NT2/D1 (cell line): ENCODE measurements at regions not wholly inside any gene's neighbourhood (a gene's known extent, or its start where the extent isn't known, plus 50 kb on each side); places are given as distances from the start of the nearest gene placed in this dataset.

Experiments used
- DNase-seq: peaks from one replicate; pipeline ENCODE4 v3.0.0-alpha.2; 2011; ENCODE audit warnings: low read depth, low spot score
- H3K27me3 ChIP-seq: 2 replicates; pipeline ENCODE4 v1.6.0; 2011; ENCODE audit warnings: mild to moderate bottlenecking; ENCODE audit not compliant: insufficient read length, insufficient read depth
- H3K36me3 ChIP-seq: 2 replicates; pipeline ENCODE4 v1.6.1; 2011; ENCODE audit warnings: mild to moderate bottlenecking, low read length, mixed read lengths; ENCODE audit not compliant: insufficient read depth, insufficient read length
- H3K4me1 ChIP-seq: 2 replicates; pipeline ENCODE4 v1.5.1; 2011; ENCODE audit not compliant: insufficient read depth, insufficient read length
- H3K4me3 ChIP-seq: 2 replicates; pipeline ENCODE4 v1.5.1; 2011; ENCODE audit warnings: low read depth; ENCODE audit not compliant: insufficient read length
- H3K9ac ChIP-seq: 2 replicates; pipeline ENCODE4 v1.6.0; 2011; ENCODE audit warnings: low read depth; ENCODE audit not compliant: insufficient read length
- H3K9me3 ChIP-seq: 2 replicates; pipeline ENCODE4 v1.5.1; 2011; ENCODE audit warnings: mild to moderate bottlenecking, low read length; ENCODE audit not compliant: insufficient read depth
- SUZ12 ChIP-seq: IDR thresholded peaks from 2 replicates; pipeline ENCODE4 v1.6.1; 2011; ENCODE audit not compliant: insufficient read length, insufficient read depth; ENCODE audit errors: extremely low read depth
- YY1 ChIP-seq: IDR thresholded peaks from 2 replicates; pipeline ENCODE4 v1.6.1; 2011; ENCODE audit not compliant: insufficient read length, insufficient read depth
- ZNF274 ChIP-seq: IDR thresholded peaks from 2 replicates; pipeline ENCODE4 v1.6.1; 2011; ENCODE audit warnings: mild to moderate bottlenecking, low read depth, low read length

DNA sequence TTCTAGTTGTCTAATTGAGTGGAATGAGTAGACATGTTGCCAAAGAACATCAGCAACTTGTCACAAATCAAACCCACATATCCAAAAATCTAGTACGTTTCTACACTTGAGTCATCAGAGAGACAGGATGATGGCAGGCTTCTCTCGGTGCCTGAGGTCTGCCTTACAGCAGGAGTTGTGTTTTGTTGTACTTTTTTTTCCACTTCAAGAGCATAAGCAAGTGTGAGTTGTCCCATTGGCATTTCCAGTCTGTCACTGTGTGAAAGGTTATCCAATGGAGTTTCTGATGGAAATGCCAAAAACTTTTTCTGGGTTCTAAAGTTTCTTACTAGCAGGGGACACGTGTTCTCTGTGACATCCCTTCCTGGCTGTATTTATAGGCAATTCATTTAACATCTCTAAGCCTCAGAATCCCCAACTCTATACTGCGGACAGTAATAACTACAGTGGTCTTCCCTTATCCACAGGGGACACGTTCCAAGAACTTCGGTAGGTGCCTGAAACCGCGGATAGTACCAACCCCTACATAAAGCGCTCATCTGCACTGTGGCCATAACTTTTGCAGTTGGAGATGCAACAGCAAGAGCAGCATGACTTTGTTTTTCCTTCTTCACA is 246.5 kb downstream of the SYK start:
- no peaks in the 10 kb centered on the region for H3K36me3 ChIP-seq
- H3K4me1 ChIP-seq: no peaks in the 10 kb centered on the region
- no peaks in the 10 kb centered on the region for H3K9me3 ChIP-seq
- TF ChIP-seq ZNF274: no peak
- TF ChIP-seq YY1: no peak
- no peak for TF ChIP-seq SUZ12
- no peaks in the 10 kb centered on the region for H3K27me3 ChIP-seq
- DNase-seq: no peak
- H3K9ac ChIP-seq: no peak overlapping the region
- no peak overlapping the region for H3K4me3 ChIP-seq

- no peaks in the 10 kb centered on the region for H3K9me3 ChIP-seq
- H3K27me3 ChIP-seq: no peaks in the 10 kb centered on the region
- DNase-seq: no peak
- H3K9ac ChIP-seq: no peak overlapping the region
- H3K36me3 ChIP-seq: no peaks in the 10 kb centered on the region
- H3K4me3 ChIP-seq: no peak overlapping the region
- TF ChIP-seq YY1 (no peak), ZNF274 (no peak), SUZ12 (no peak)
- H3K4me1 ChIP-seq: no peaks in the 10 kb centered on the region
Observed at GRCh38 chr9:91048749-91049148, 247.1 kb downstream of the SYK start.

DNA sequence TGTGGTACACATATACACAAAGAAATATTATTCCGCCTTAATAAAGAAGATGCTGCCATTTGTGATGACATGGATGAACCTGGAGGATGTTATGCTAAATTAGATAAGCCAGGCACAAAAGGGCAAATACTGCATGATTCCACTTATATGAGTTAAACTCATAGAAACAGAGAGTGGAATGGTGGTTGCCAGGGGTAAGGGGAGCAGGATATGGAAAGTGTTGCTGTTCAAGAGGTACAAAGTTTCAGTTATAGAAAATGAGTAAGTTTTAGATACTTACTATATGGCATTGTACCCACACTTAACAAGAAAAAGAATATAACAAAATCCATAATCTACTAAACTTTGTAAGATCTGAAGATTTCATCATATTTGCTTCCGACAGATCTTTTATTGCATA is 252.2 kb downstream of the SYK start:
- no peaks in the 10 kb centered on the region for H3K36me3 ChIP-seq
- TF ChIP-seq ZNF274 (no peak), YY1 (no peak), SUZ12 (no peak)
- no peak for DNase-seq
- H3K4me1 ChIP-seq: no peaks in the 10 kb centered on the region
- no peak overlapping the region for H3K9ac ChIP-seq
- peaks cover 3% of the 10 kb centered on the region; the same call in 1 of the 2 replicates for H3K9me3 ChIP-seq
- H3K4me3 ChIP-seq: no peak overlapping the region
- no peaks in the 10 kb centered on the region for H3K27me3 ChIP-seq

DNA sequence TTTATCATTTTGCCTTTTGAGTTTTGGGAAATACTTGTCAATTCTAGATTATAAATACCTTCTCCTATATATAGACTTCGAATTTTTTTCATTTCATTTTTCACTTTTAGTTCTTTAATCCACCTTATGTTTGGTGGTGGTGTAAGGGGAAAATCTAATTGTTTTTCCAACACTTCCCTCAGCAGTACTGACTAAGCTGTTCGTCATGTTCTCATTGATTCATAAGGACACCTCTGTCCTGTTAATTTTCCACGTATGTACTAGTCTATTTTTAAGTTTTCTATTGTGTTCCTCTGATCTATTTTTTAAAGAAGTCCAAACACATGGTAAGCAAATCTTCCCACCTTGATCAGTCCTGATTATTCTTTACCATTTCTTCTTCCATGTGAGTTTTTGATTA is 254.2 kb downstream of the SYK start:
- Histone ChIP-seq H3K9me3 (peaks cover 3% of the 10 kb centered on the region; the same call in 1 of the 2 replicates), H3K4me1 (no peaks in the 10 kb centered on the region), H3K4me3 (no peak overlapping the region), H3K9ac (no peak overlapping the region), H3K27me3 (no peaks in the 10 kb centered on the region), H3K36me3 (no peaks in the 10 kb centered on the region)
- TF ChIP-seq ZNF274 (no peak), YY1 (no peak), SUZ12 (no peak)
- DNase-seq: no peak

DNA sequence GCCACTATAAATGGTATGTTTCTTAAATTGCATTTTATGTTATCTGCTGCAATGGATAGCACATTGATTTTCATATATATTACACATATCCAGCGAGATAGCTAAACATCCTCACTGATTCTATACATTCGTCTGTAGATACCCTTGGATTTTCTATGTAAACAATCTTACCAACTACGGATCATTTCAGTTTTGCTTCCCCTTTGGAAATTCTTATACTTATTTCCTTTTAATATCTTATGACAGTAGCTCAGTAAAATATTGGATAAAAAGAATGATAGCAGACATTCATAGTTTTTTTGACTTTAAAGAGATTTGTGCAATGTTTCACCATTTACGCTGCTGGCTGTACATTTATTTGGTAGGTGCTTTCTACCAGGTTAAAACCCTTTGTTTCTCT is 254.9 kb downstream of the SYK start:
- no peak for DNase-seq
- no peaks in the 10 kb centered on the region for H3K27me3 ChIP-seq
- no peaks in the 10 kb centered on the region for H3K36me3 ChIP-seq
- no peak for TF ChIP-seq SUZ12
- TF ChIP-seq ZNF274: no peak
- TF ChIP-seq YY1: no peak
- H3K9me3 ChIP-seq: peaks cover 3% of the 10 kb centered on the region; the same call in 1 of the 2 replicates
- no peak overlapping the region for H3K4me3 ChIP-seq
- no peaks in the 10 kb centered on the region for H3K4me1 ChIP-seq
- H3K9ac ChIP-seq: no peak overlapping the region

- H3K9me3 ChIP-seq: peaks cover 4% of the 10 kb centered on the region; the same call in 1 of the 2 replicates
- no peak overlapping the region for H3K4me3 ChIP-seq
- H3K36me3 ChIP-seq: no peaks in the 10 kb centered on the region
- no peaks in the 10 kb centered on the region for H3K4me1 ChIP-seq
- no peak for DNase-seq
- no peak for TF ChIP-seq ZNF274
- no peak for TF ChIP-seq YY1
- no peak for TF ChIP-seq SUZ12
- H3K9ac ChIP-seq: no peak overlapping the region
- no peaks in the 10 kb centered on the region for H3K27me3 ChIP-seq
Observed at GRCh38 chr9:91056917-91057316, 255.3 kb downstream of the SYK start.

DNA sequence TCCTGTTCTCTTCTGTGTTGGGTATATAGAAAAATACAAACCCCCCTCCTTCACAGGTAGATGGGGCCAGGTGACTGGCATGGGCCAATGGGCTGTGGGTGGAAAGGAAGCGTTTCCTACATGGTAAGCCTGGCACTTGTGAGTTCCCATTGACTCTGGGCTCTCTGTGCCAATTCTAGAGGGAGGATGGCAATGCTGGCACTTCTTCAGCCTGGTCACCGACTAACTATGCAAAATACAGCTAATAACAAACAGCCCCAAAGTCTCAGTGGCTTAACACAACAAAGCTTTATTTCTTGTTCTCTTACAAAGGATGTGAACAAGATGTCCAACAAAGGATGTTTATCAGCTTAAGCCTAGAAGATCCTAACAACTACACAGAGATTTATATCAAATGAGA is 258.1 kb downstream of the SYK start:
- DNase-seq: no peak
- no peaks in the 10 kb centered on the region for H3K36me3 ChIP-seq
- no peak for TF ChIP-seq SUZ12
- TF ChIP-seq YY1: no peak
- TF ChIP-seq ZNF274: no peak
- H3K4me1 ChIP-seq: no peaks in the 10 kb centered on the region
- no peak overlapping the region for H3K9ac ChIP-seq
- peaks cover 18% of the 10 kb centered on the region; the same call in 1 of the 2 replicates for H3K9me3 ChIP-seq
- H3K4me3 ChIP-seq: no peak overlapping the region
- H3K27me3 ChIP-seq: no peaks in the 10 kb centered on the region
